ENCODE measurements at regions not wholly inside any gene's neighbourhood (a gene's known extent, or its start where the extent isn't known, plus 50 kb on each side); places are given as distances from the start of the nearest gene placed in this dataset.
A peak's percentile ranks its signal among the peaks of the same experiment; 100 is the strongest.
"Not testable (repeated sequence)": the region's sequence is repeated elsewhere in the genome, so short reads cannot be mapped to it uniquely, and the experiment has no call there.

DNA sequence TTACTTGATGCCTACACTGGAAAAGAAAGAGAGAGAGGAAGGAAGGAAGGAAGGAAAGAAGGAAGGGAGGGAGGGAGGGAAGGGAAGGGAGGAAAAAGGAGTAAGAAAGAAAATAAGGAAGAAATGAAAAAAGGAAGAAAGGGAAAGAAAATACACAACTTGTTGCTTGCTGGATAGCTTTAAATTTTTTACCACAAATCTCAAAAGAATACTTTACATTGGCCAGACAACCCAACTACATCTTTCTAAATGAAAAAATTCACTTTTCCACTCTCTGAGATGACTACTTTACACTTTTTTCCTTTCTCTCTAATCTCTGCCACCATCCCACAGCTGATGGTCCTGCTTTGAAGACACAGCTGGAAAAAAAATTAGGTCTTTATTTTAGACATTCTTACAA lies 228.9 kb upstream of the FAM78B start:
- no peak for DNase-seq

DNA sequence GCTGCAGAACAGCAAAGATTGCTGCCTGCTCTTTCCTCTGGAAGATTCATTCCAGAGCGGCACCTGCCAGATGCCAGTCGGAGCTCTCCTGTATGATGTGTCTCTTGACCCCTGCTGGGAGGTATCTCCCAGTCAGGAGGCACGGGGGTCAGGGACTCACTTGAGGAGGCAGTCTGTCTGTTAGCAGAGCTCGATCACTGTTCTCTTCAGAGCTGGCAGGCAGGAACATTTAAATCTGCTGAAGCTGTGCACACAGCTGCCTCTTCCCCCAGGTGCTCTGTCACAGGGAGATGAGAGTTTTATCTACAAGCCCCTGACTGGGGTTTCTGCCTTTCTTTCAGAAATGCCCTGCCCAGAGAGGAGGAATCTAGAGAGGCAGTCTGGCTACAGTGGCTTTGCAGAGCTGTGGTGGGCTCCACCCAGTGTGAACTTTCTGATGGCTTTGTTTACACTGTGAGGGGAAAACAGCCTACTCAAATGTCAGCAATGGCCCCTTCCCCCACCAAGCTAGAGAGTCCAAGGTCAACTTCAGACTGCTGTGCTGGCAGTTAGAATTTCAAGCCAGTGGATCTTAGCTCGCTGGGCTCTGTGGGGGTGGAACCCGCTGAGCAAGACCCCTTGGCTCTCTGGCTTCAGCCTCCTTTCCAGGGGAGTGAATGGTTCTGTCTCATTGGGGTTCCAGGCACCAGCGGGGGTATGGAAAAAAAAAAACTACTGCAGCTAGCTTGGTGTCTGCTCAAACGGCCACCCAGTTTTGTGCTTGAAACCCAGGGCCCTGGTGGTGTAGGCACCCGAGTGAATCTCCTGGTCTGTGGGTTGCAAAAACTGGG lies 242.7 kb upstream of the FAM78B start:
- not testable (repeated sequence) for DNase-seq

DNA sequence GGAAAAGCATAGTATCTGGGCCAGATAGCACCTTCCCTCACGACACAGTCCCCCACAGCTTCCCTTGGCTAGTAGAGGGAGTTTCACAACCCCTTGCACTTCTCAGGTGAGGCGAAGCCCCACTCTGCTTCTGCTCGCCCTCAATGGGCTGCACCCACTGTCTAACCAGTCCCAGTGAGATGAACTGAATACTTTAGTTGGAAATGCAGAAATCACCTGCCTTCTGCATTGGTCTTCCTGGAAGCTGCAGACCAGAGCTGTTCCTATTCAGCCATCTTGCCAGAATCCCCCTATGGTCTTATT lies 243.2 kb upstream of the FAM78B start:
- no peak for DNase-seq

DNA sequence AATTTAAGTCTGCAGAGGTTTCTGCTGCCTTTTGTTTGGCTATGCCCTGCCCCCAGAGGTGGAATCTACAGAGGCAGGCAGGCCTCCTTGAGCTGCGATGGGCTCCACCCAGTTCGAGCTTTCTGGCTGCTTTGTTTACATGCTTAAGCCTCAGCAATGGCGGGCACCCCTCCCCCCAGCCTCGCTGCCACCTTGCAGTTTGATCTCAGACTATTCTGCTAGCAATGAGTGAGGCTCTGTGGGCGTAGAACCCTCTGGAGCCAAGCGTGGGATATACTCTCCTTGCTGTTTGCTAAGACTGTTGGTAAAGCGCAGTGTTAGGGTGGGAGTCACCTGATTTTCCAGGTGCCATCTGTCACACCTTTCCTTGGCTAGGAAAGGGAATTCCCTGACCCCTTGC lies 250.0 kb upstream of the FAM78B start:
- not testable (repeated sequence) for DNase-seq

DNA sequence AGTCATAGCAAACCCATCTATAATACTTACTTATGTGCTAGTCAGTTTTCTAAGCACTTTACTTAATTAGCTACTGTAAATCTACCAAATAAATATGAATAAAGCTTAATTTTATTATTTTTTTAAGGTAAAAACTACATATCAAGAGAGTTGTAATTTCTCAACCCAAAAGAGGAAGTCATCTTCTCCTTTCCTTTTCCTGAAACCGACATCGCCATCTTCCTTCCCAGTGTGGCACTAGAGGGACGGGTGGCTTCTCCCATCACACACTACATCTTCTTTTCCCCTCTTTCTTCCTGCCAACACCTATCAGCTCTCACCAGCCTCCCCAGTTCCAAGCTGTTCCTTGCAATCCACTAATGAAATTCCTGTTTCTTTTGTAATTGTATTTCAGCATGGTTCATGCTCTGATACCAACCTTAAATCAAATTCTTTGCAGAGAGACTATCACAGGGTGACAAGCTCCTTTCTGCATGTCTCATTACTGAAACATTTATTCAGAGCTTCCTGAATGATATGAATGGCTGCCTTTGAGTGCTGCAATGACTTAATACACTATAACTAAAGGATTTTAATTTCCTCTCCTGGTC lies 251.6 kb upstream of the FAM78B start:
- no peak for DNase-seq

DNA sequence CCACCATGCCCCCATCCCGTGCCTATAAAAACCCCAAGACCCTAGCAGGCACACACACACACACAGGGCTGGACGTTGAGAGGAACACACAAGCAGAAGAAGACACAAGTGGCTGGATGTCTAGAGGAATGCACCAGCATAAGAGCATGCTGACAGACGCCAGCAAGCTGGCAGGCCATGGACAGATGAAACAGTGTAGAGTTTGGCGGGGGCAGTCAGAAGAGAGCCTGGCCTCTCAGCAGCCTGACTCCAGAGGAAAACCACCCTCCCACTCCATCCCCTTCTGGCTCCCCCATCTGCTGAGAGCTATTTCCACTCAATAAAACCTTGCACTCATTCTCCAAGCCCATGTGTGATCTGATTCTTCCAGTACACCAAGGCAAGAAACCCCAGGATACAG lies 255.8 kb upstream of the FAM78B start:
- not testable (repeated sequence) for DNase-seq

DNA sequence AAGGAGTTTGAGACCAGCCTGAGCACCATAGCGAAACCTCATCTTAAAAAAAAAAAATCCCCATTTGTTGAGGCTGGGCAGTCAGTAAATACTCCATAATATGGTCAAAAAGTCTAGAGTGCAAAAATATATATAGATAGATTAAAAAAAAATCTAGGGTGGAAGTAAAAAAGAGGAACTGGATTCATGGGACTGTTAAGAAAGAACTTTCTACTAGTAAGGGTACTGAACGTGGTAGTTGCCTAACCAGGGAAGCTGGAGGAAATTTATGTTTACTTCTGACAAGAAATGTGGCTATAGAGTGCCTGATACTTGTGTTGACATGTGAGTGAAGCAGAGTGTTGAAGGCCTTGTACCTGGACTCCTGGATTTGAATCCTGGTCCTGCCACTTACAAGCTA lies 265.9 kb upstream of the FAM78B start:
- DNase-seq = no peak

DNA sequence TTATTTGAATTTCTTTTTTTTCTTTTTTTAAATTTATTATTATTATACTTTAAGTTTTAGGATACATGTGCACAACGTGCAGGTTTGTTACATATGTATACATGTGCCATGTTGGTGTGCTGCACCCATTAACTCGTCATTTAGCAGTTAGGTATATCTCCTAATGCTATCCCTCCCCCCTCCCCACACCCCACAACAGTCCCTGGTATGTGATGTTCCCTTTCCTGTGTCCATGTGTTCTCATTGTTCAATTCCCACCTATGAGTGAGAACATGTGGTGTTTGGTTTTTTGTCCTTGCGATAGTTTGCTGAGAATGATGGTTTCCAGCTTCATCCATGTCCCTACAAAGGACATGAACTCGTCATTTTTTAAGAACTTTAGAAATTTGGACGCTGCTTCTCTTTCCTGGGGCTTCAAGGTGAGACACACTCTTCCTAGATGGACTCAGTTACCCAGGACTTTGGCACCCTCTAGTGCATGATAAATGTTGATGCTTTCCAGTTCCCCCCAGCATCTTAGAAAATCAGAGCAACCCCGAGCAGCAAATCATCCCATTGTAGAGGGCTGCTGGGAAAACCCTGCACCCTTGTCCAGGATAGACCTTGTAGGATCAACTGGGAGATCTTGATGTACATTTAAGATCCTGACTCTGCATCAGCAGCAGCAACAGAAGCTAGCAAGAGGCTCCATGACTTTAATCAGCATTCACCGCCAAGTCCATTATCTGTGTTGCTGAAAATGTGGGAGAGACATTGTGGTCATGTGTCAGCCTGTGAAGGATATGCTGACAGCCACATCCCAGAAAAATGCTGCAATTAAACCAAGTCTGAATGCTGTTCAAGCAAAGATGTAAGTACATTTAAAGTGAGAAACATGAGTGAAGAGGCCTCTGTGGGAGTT lies 266.9 kb upstream of the FAM78B start:
- DNase-seq = peak in 1 of 2 donors; percentile 3

DNA sequence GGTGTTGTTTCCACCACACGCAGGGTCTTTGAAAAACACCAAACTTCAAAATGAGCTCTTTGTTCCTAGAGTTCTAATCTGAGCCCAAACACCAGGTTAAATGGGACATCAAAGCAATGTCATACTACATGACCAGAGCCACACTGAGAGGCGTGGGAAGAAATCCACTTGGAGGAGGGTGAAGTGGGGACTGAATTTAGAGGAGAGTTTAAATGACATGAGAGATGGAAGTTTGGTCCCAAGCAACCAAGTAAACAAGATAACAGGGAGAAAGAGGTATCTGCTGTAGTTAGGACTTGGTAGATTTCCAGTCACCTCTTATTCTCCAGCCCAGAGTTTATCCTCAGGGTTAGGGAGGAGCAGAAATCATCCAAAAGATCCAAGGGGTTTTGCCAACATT lies 290.9 kb upstream of the FAM78B start:
- DNase-seq = no peak

DNA sequence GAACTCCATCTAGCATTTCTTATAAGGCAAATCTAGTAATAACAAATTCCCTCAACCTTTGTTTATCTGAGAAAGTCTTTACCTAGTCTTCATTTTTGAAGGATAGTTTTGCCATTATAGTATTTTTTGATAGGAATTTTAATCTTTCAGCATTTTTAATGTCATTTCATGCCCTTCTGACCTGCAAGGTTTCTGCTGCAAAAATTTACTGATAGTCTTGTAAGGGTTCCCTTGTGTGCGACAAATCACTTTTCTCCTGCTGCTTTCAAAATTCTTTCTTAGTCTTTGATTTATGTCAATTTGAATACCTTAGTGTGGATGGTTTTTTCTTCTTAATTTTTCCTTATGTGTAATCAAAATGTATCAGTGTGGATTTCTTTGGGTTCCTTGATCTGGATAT lies 297.5 kb upstream of the FAM78B start:
- DNase-seq = no peak

DNA sequence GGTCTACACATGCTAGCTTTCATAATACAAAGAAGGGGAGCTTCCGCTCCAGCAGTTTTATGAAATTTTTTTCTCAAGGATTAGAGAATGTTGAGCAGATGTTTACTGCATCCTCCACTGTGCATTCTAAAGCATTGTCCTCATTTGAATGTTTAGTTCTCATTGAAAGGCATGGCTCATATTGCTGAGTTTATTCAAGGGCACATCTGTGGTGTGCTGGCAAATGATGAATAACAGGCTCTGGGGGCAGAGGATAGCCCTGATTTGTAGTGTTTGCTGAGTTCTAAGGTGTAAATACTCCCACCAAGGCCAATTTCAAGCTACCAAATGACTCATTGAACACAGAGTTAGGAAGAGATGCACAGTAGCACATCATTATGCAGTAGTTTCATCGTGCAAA lies 303.2 kb upstream of the FAM78B start:
- DNase-seq = no peak

DNA sequence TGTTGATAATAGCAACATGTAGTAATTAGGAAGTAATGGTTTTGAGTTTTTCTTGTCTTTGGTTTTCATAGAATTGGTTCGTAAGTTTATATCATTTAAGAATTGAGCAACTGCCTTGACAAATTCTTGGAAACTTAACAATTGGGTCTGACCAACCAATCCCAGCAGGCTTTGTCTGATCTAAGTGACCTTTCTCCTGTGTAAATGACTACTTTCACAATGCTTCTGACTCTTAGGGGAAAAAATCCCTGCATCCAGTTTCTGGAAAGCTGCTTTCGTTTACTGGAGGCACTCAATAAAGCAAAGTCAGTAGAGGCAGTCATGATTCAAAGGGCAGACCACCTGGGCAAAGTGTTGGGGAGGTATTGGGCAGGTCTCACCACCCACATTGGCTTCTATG lies 303.6 kb upstream of the FAM78B start:
- no peak for DNase-seq

DNA sequence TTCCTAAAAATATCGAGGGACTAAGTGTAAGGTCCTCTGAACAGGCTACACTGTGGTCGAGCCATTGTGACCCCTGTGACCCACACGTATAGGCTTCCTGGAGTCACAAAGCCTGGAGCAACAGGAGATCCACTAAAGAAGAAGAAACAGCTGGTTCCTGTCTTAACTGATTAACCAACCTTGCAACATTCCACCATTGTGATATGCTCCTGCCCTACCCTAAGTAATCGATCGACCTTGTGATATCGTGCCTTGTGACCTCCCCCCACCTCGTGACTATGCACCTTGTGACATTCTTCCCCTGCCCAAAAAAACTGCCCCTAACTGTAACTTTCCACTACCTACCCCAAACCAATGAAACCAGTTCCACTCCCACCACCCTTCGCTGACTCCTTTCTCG lies 304.6 kb upstream of the FAM78B start:
- no peak for DNase-seq

DNA sequence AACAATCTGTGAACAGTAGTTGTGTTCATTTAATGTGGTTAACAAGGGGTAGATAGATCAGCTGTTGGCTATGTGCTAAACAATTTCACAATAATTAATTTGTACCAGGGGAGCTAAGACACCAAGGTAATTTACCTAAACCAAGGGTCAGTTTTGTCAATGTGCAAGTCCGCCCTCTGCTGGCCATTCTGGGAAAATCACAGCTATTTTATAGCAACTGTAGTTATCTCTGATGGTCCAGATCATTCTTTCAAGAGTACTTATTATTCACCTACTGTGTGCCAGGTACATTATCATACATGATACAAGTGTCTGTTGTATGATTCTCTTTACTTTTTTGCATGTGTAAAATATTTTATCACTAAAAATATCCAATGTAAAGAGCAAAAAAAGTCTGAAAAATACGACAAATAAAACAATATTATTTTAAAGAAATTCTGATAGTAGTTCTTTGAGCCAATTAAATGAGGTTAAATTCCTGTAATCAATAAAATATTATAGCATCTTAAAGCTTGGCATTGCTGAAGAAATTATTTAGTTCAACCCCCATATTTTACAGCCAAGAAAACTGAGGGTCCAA lies 312.3 kb upstream of the FAM78B start:
- DNase-seq = peak; percentile 27 to 57

DNA sequence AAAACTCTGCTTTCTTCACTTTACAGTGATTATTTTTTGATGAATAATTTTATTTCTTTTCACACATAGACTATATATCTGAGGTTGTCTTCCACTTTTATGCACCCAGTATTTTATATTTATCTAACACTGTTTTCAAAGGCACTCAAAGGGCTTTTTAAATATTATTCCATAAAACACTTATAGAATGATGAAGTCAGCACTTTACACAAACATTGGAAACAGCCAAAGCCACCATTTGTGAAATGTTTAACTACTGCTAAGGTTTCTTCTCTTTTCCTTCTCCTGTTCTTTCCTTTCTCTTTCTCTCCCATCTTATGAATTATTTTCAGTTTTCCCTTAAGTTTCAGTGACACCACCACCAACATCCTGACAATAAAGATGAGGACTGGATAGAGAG lies 317.7 kb upstream of the FAM78B start:
- no peak for DNase-seq

DNA sequence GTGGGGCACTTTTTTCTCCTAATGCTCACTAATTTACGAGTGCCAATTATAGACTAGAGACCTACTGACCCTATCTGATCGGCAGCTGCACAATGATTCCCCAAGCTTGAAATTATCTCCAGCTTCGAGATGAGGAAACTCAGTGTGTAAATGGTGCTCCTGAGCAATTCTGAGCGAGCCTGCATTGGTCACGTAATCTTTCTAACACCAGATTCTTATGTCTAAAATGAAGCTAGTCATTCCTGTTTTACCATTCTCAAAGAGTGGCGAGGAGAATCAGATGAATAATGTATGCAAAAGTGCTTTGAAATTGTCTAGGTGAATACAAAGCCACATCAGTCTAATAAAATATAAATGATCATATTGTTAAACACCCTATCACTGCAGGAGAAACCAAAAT lies 318.1 kb upstream of the FAM78B start:
- no peak for DNase-seq

DNA sequence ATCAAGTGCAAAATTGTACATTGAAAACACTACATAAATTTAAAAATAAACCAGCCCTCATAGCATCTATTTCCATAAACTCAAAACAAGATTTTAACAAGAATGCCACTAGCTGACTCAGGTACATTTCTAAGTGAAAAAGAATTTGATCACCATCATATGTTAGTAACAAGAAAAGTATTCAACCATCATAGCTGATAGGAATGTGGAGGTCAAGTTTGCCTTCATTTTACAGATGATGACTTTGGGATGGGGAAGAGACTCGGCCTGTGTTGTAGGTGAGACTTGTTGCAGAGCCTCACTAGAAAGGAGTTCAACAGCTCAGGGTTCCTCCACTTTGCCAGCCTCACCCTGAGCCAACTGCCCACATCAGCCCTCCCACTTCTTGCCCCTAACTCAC lies 318.8 kb upstream of the FAM78B start:
- DNase-seq = no peak

DNA sequence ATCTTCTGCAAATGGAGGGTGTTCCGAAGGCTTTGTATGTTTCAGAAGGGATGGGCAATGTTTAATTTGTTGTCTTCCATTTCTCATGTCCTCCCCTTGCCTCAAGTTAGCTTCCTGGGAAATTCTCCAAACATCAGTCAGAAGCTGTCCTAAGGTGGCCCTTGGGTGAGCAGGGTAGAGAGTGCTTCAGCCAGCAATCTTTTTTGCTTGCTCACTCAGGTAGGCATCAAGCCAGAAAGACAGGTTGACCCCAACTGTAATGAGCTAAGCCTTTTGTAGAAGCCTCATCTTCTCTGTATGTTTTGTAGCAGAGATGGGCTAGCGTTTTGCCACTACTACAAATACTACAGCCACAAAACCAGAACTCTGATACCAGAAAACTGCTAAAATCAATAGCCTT lies 321.5 kb upstream of the FAM78B start:
- no peak for DNase-seq

DNA sequence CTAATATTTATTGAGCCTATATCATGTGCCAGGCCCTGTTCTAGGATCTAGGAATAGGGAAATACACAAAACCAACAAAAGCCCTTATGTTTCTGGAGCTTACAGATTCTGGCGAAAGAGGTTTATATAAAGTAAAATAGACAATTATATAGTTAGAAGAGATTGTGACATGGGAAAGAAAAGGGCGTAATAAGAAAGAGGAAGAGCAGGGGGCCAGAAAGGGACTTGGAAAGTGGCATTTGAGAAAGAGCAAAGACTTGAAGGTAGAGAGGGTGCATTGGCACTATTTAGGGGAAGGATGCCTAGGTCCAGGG lies 322.5 kb upstream of the FAM78B start:
- no peak for DNase-seq

DNA sequence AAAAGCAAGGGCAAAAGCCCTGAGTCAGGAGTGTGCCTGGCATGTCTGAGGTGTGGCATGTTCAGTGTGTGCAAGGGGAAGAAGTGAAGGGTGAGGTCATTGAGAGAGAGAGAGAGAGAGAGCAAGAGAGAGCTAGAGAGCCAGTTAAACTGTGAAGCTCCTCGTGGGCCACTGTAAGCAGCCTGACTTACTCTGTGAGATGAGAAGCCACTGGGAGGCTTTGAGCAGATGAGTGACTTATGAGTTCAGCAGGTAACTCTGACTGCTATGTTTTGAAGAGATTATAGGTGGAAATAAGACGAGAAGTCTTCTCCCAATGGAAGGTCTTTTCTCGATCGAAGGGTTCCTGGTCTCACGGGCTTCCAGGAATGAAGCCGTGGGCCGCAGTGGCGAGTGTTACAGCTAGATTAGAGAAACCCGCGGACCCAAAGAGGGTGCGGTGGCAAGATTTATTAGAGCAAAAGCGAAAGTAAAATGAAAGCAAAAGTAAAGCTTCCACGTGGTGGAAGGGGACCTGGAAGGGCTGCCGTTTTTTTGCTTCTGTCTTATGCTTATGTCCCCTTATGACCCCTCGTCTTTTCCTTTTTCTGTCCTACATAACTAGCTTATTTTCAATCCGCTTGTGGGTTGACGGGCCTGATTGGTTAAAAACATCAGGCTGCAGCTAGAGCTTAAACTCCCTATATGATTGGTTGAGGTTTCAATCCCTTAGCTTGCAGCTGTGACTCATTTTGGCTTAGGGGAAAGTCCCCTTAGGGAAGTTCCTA lies 323.1 kb upstream of the FAM78B start:
- DNase-seq = peak; percentile 77 to 84

DNA sequence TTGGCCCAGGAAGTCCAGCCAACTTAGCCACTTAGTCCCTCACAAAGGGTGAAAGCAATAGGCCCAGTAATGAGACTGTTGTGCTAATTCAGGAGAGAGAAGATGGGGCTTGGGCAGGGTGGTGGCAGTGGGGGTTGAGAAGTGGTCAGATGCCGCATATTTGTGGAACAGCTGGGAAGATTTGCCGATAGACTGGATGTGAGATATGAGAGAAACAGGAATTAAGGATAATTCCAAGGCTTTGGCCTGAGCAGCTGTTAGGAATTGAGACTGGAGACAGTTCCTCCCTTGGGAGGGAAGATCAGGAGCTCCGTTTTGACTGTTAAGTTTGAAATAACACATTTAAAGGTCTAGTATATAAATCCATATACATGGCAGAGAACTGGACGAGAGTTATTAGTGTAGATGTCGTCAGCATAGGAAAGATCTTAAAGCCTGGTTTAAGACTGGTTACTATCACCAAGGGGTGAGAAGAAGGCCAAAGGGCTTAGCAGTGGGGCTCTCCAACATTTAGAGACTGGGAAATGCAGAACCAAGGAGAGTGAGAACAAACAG lies 323.7 kb upstream of the FAM78B start:
- no peak for DNase-seq

DNA sequence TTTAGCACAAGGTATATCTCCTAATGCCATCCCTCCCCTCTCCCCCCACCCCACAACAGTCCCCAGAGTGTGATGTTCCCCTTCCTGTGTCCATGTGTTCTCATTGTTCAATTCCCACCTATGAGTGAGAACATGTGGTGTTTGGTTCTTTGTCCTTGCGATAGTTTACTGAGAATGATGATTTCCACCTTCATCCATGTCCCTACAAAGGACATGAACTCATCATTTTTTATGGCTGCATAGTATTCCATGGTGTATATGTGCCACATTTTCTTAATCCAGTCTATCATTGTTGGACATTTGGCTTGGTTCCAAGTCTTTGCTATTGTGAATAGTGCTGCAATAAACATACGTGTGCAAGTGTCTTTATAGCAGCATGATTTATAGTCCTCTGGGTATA lies 327.0 kb upstream of the FAM78B start:
- not testable (repeated sequence) for DNase-seq

DNA sequence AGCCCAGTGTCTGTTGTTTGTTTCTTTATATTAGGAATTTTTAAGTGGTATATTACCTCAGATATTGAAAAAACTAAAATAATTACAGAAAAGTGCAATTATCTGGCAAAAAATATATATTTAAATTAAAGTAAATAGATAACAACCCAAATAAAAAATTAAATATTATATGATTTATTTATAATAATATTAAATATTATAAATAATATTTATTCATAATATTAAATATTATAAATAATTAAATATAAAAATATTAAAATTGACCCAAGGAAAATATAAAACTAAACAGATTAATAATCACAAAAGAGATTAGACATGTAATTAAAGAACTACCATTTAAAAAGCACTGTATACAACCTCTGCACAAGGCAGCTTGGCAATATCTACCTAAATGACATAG lies 331.9 kb upstream of the POGK start:
- no peak for DNase-seq
